ENCODE measurements at regions not wholly inside any gene's neighbourhood (a gene's known extent, or its start where the extent isn't known, plus 50 kb on each side); places are given as distances from the start of the nearest gene placed in this dataset.
A peak's percentile ranks its signal among the peaks of the same experiment; 100 is the strongest.

GRCh38 chrX:20461576-20461975, 194.9 kb upstream of the RPS6KA3 start:
- ATAC-seq (no peak), DNase-seq (no peak)
- Mint-ChIP-seq H3K4me3 (no peak overlapping the region), H3K9me3 (peaks cover 7% of the 10 kb centered on the region), H3K27me3 (no peaks in the 10 kb centered on the region), H3K27ac (no peak overlapping the region), H3K36me3 (ENCODE audit: low read depth) (peaks cover 1% of the 10 kb centered on the region), H3K4me1 (peaks cover 56% of the 10 kb centered on the region)

GRCh38 chrX:20461002-20461401, 194.3 kb upstream of the RPS6KA3 start:
- no peak overlapping the region for H3K4me3 Mint-ChIP-seq

GRCh38 chrX:20459410-20460350, 193.0 kb upstream of the RPS6KA3 start:
- H3K36me3 Mint-ChIP-seq (ENCODE audit: low read depth), result peaks cover 2% of the 10 kb centered on the region
- no peaks in the 10 kb centered on the region for H3K9me3 Mint-ChIP-seq
- DNase-seq (peak; percentile 24), ATAC-seq (peak; percentile 89)
- peak overlapping the region; percentile 82 for H3K27ac Mint-ChIP-seq
- no peaks in the 10 kb centered on the region for H3K27me3 Mint-ChIP-seq
- peak overlapping the region; percentile 53 for H3K4me3 Mint-ChIP-seq
- H3K4me1 Mint-ChIP-seq, result peaks cover 56% of the 10 kb centered on the region

More at GRCh38 chrX:20461002-20461401, 194.3 kb upstream of the RPS6KA3 start:
- ATAC-seq (no peak), DNase-seq (no peak)
- peaks cover 7% of the 10 kb centered on the region for H3K9me3 Mint-ChIP-seq
- peaks cover 56% of the 10 kb centered on the region for H3K4me1 Mint-ChIP-seq
- no peaks in the 10 kb centered on the region for H3K27me3 Mint-ChIP-seq
- peaks cover 2% of the 10 kb centered on the region for H3K36me3 Mint-ChIP-seq (ENCODE audit: low read depth)
- no peak overlapping the region for H3K27ac Mint-ChIP-seq

- Mint-ChIP-seq H3K4me1 (peaks cover 70% of the 10 kb centered on the region), H3K9me3 (no peaks in the 10 kb centered on the region), H3K36me3 (ENCODE audit: low read depth) (peaks cover 2% of the 10 kb centered on the region), H3K4me3 (no peak overlapping the region), H3K27ac (no peak overlapping the region), H3K27me3 (no peaks in the 10 kb centered on the region)
- no peak for DNase-seq
- no peak for ATAC-seq
Observed at GRCh38 chrX:20456971-20457370, 190.3 kb upstream of the RPS6KA3 start.

GRCh38 chrX:20455001-20455400, 188.3 kb upstream of the RPS6KA3 start:
- Mint-ChIP-seq H3K27me3 (peaks cover 2% of the 10 kb centered on the region), H3K4me3 (no peak overlapping the region), H3K9me3 (no peaks in the 10 kb centered on the region), H3K27ac (peak overlapping the region; percentile 80), H3K36me3 (ENCODE audit: low read depth) (peaks cover 2% of the 10 kb centered on the region), H3K4me1 (peaks cover 59% of the 10 kb centered on the region)
- no peak for ATAC-seq
- no peak for DNase-seq

- peak overlapping the region; percentile 80 for H3K27ac Mint-ChIP-seq
- DNase-seq (no peak), ATAC-seq (peak; percentile 99)
- peaks cover 51% of the 10 kb centered on the region for H3K4me1 Mint-ChIP-seq
- peaks cover 2% of the 10 kb centered on the region for H3K27me3 Mint-ChIP-seq
- H3K36me3 Mint-ChIP-seq (ENCODE audit: low read depth), result peaks cover 2% of the 10 kb centered on the region
- no peaks in the 10 kb centered on the region for H3K9me3 Mint-ChIP-seq
- H3K4me3 Mint-ChIP-seq, result no peak overlapping the region
Observed at GRCh38 chrX:20454117-20454516, 187.4 kb upstream of the RPS6KA3 start.

GRCh38 chrX:20452487-20452886, 185.8 kb upstream of the RPS6KA3 start:
- peak overlapping the region; percentile 4 for H3K4me3 Mint-ChIP-seq
- no peak for ATAC-seq
- H3K27me3 Mint-ChIP-seq, result peaks cover 2% of the 10 kb centered on the region
- peak overlapping the region; percentile 66 for H3K27ac Mint-ChIP-seq
- peaks cover 47% of the 10 kb centered on the region for H3K4me1 Mint-ChIP-seq
- peaks cover 2% of the 10 kb centered on the region for H3K36me3 Mint-ChIP-seq (ENCODE audit: low read depth)
- DNase-seq, result no peak
- H3K9me3 Mint-ChIP-seq, result no peaks in the 10 kb centered on the region

- Mint-ChIP-seq H3K4me3 (no peak overlapping the region), H3K36me3 (ENCODE audit: low read depth) (peaks cover 2% of the 10 kb centered on the region), H3K27ac (peak overlapping the region; percentile 66), H3K9me3 (no peaks in the 10 kb centered on the region), H3K27me3 (peaks cover 2% of the 10 kb centered on the region), H3K4me1 (peaks cover 52% of the 10 kb centered on the region)
- DNase-seq, result no peak
- ATAC-seq, result no peak
Observed at GRCh38 chrX:20451929-20452328, 185.2 kb upstream of the RPS6KA3 start.

GRCh38 chrX:20445109-20445508, 178.4 kb upstream of the RPS6KA3 start:
- H3K9me3 Mint-ChIP-seq, result no peaks in the 10 kb centered on the region
- no peaks in the 10 kb centered on the region for H3K27me3 Mint-ChIP-seq
- peak overlapping the region; percentile 68 for H3K27ac Mint-ChIP-seq
- H3K4me3 Mint-ChIP-seq, result no peak overlapping the region
- no peaks in the 10 kb centered on the region for H3K36me3 Mint-ChIP-seq (ENCODE audit: low read depth)
- peaks cover 67% of the 10 kb centered on the region for H3K4me1 Mint-ChIP-seq
- ATAC-seq (peak; percentile 80), DNase-seq (no peak)

GRCh38 chrX:20442597-20442996, 175.9 kb upstream of the RPS6KA3 start:
- no peak overlapping the region for H3K27ac Mint-ChIP-seq
- no peaks in the 10 kb centered on the region for H3K9me3 Mint-ChIP-seq
- DNase-seq (peak; percentile 86), ATAC-seq (peak; percentile 72)
- no peak overlapping the region for H3K4me3 Mint-ChIP-seq
- H3K36me3 Mint-ChIP-seq (ENCODE audit: low read depth), result no peaks in the 10 kb centered on the region
- H3K27me3 Mint-ChIP-seq, result no peaks in the 10 kb centered on the region
- peaks cover 69% of the 10 kb centered on the region for H3K4me1 Mint-ChIP-seq

GRCh38 chrX:20441123-20441522, 174.4 kb upstream of the RPS6KA3 start:
- Mint-ChIP-seq H3K36me3 (ENCODE audit: low read depth) (no peaks in the 10 kb centered on the region), H3K9me3 (no peaks in the 10 kb centered on the region), H3K4me3 (no peak overlapping the region), H3K27ac (no peak overlapping the region), H3K27me3 (no peaks in the 10 kb centered on the region), H3K4me1 (peaks cover 66% of the 10 kb centered on the region)
- no peak for DNase-seq
- ATAC-seq, result no peak

- ATAC-seq (no peak), DNase-seq (no peak)
- Mint-ChIP-seq H3K9me3 (no peaks in the 10 kb centered on the region), H3K4me1 (peaks cover 50% of the 10 kb centered on the region), H3K36me3 (ENCODE audit: low read depth) (no peaks in the 10 kb centered on the region), H3K27ac (no peak overlapping the region), H3K27me3 (no peaks in the 10 kb centered on the region), H3K4me3 (no peak overlapping the region)
Observed at GRCh38 chrX:20438871-20439526, 172.3 kb upstream of the RPS6KA3 start.

GRCh38 chrX:20437683-20438082, 171.0 kb upstream of the RPS6KA3 start:
- Mint-ChIP-seq H3K27me3 (no peaks in the 10 kb centered on the region), H3K36me3 (ENCODE audit: low read depth) (no peaks in the 10 kb centered on the region), H3K4me3 (no peak overlapping the region), H3K4me1 (peaks cover 52% of the 10 kb centered on the region), H3K9me3 (no peaks in the 10 kb centered on the region), H3K27ac (peak overlapping the region; percentile 55)
- ATAC-seq (no peak), DNase-seq (no peak)

GRCh38 chrX:20435913-20436312, 169.2 kb upstream of the RPS6KA3 start:
- ATAC-seq, result no peak
- Mint-ChIP-seq H3K4me3 (no peak overlapping the region), H3K36me3 (ENCODE audit: low read depth) (no peaks in the 10 kb centered on the region), H3K4me1 (peaks cover 42% of the 10 kb centered on the region), H3K9me3 (no peaks in the 10 kb centered on the region), H3K27ac (no peak overlapping the region), H3K27me3 (no peaks in the 10 kb centered on the region)
- no peak for DNase-seq

- peaks cover 35% of the 10 kb centered on the region for H3K4me1 Mint-ChIP-seq
- no peaks in the 10 kb centered on the region for H3K36me3 Mint-ChIP-seq (ENCODE audit: low read depth)
- no peaks in the 10 kb centered on the region for H3K9me3 Mint-ChIP-seq
- ATAC-seq (no peak), DNase-seq (no peak)
- no peak overlapping the region for H3K27ac Mint-ChIP-seq
- no peak overlapping the region for H3K4me3 Mint-ChIP-seq
- H3K27me3 Mint-ChIP-seq, result no peaks in the 10 kb centered on the region
Observed at GRCh38 chrX:20434986-20435385, 168.3 kb upstream of the RPS6KA3 start.

Measured in activated naive CD8-positive, alpha-beta T cell treated with anti-CD3 and anti-CD28 coated beads, Interleukin-2, amount 50 U/mL, for 24 hours (primary cell).